Right atrium auricular region (tissue), 2 donors: ENCODE measurements at regions not wholly inside any gene's neighbourhood (a gene's known extent, or its start where the extent isn't known, plus 50 kb on each side); places are given as distances from the start of the nearest gene placed in this dataset.

Experiments
- DNase-seq: peaks from one replicate; pipeline ENCODE4 v3.0.0-alpha.2; 2019; ENCODE audit warnings: low spot score
- H3K27ac ChIP-seq, 2 donors: fragments of 200-600 bp; sonication (generic); 1 replicate in 1 of 2; 2 replicates in 1 of 2; pipeline ENCODE4 v1.5.1; 2016 to 2019
- H3K27me3 ChIP-seq, 2 donors: fragments of 200-600 bp; sonication (generic); one replicate each; pipeline versions ENCODE4 v1.5.1 to v1.6.0; 2017 to 2019
- H3K36me3 ChIP-seq: fragments of 200-600 bp; sonication (generic); one replicate; pipeline ENCODE4 v1.5.1; 2016
- H3K4me1 ChIP-seq, 2 donors: fragments of 200-600 bp; sonication (generic); one replicate each; pipeline versions ENCODE4 v1.5.1 to v1.6.0; 2017 to 2019
- H3K4me3 ChIP-seq, 2 donors: fragments of 200-600 bp; sonication (generic); 1 replicate in 1 of 2; 2 replicates in 1 of 2; pipeline ENCODE4 v1.5.1; 2017 to 2019; ENCODE audit warnings: mild to moderate bottlenecking in 1 of 2, moderate library complexity in 1 of 2
- H3K9me3 ChIP-seq, 2 donors: fragments of 200-600 bp; sonication (generic); one replicate each; pipeline ENCODE4 v1.5.1; 2019
- CTCF ChIP-seq, 2 donors: fragments of 200-600 bp; sonication (generic); IDR thresholded peaks; one replicate each; pipeline ENCODE4 v1.5.1; 2019; ENCODE audit warnings: antibody characterized with exemption in 2 of 2

- H3K27me3 ChIP-seq: no peaks in the 10 kb centered on the region
- no peak for TF ChIP-seq CTCF (IDR thresholded peaks at IDR 0.05)
- no peak for DNase-seq
- no peaks in the 10 kb centered on the region for H3K4me1 ChIP-seq
- no peak overlapping the region for H3K27ac ChIP-seq
- no peak overlapping the region for H3K4me3 ChIP-seq
- H3K9me3 ChIP-seq: no peaks in the 10 kb centered on the region
- H3K36me3 ChIP-seq: no peaks in the 10 kb centered on the region
These were observed 894.6 kb downstream of the TRIML1 start for GRCh38 chr4:189033801-189034347.

GRCh38 chr4:189035091-189035490, 895.9 kb downstream of the TRIML1 start:
- Histone ChIP-seq H3K27ac (no peak overlapping the region), H3K27me3 (no peaks in the 10 kb centered on the region), H3K36me3 (no peaks in the 10 kb centered on the region), H3K9me3 (no peaks in the 10 kb centered on the region), H3K4me3 (no peak overlapping the region), H3K4me1 (no peaks in the 10 kb centered on the region)
- TF ChIP-seq CTCF (IDR thresholded peaks at IDR 0.05): no peak
- no peak for DNase-seq

- H3K4me3 ChIP-seq: no peak overlapping the region
- no peaks in the 10 kb centered on the region for H3K9me3 ChIP-seq
- no peak for TF ChIP-seq CTCF (IDR thresholded peaks at IDR 0.05)
- H3K4me1 ChIP-seq: no peaks in the 10 kb centered on the region
- no peak for DNase-seq
- no peaks in the 10 kb centered on the region for H3K36me3 ChIP-seq
- H3K27me3 ChIP-seq: no peaks in the 10 kb centered on the region
- no peak overlapping the region for H3K27ac ChIP-seq
These were observed 896.4 kb downstream of the TRIML1 start for GRCh38 chr4:189035654-189036053.

GRCh38 chr4:189036906-189037305, 897.7 kb downstream of the TRIML1 start:
- DNase-seq: no peak
- no peaks in the 10 kb centered on the region for H3K27me3 ChIP-seq
- no peak overlapping the region for H3K4me3 ChIP-seq
- no peak for TF ChIP-seq CTCF (IDR thresholded peaks at IDR 0.05)
- H3K9me3 ChIP-seq: no peaks in the 10 kb centered on the region
- no peak overlapping the region for H3K27ac ChIP-seq
- H3K4me1 ChIP-seq: no peaks in the 10 kb centered on the region
- no peaks in the 10 kb centered on the region for H3K36me3 ChIP-seq

- Histone ChIP-seq H3K27ac (no peak overlapping the region), H3K4me1 (no peaks in the 10 kb centered on the region), H3K4me3 (no peak overlapping the region), H3K9me3 (no peaks in the 10 kb centered on the region), H3K27me3 (no peaks in the 10 kb centered on the region), H3K36me3 (no peaks in the 10 kb centered on the region)
- DNase-seq: no peak
- TF ChIP-seq CTCF (IDR thresholded peaks at IDR 0.05): no peak
These were observed 894.0 kb upstream of the FRG1 start for GRCh38 chr4:189046642-189047041.

- Histone ChIP-seq H3K9me3 (no peaks in the 10 kb centered on the region), H3K27me3 (no peaks in the 10 kb centered on the region), H3K27ac (no peak overlapping the region), H3K36me3 (no peaks in the 10 kb centered on the region), H3K4me3 (no peak overlapping the region), H3K4me1 (no peaks in the 10 kb centered on the region)
- DNase-seq: no peak
- no peak for TF ChIP-seq CTCF (IDR thresholded peaks at IDR 0.05)
These were observed 892.6 kb upstream of the FRG1 start for GRCh38 chr4:189048119-189048518.
